ENCODE measurements at regions not wholly inside any gene's neighbourhood (a gene's known extent, or its start where the extent isn't known, plus 50 kb on each side); places are given as distances from the start of the nearest gene placed in this dataset.

- TF ChIP-seq POLR2A (IDR thresholded peaks at IDR 0.05) (no peak), POLR2AphosphoS5 (IDR thresholded peaks at IDR 0.05) (no peak), CTCF (IDR thresholded peaks at IDR 0.05) (no peak)
Observed at GRCh38 chr12:114744285-114744684, 60.3 kb upstream of the TBX3 start.

Data from upper lobe of left lung (tissue), 4 donors.